D721Med (cell line): ENCODE measurements at regions not wholly inside any gene's neighbourhood (a gene's known extent, or its start where the extent isn't known, plus 50 kb on each side); places are given as distances from the start of the nearest gene placed in this dataset.
"Not testable (repeated sequence)": the region's sequence is repeated elsewhere in the genome, so short reads cannot be mapped to it uniquely, and the experiment has no call there.

ENCODE experiments used
- DNase-seq: peaks from one replicate; pipeline ENCODE4 v3.0.0; 2011; ENCODE audit warnings: low spot score; ENCODE audit not compliant: insufficient read length
- FAIRE-seq: peaks from 2 replicates; lab custom pipeline; 2011; peaks lifted over from hg19 to GRCh38; lab: Jason Lieb, UNC
- TF ChIP-seq, protein P1 (sequence below): IDR thresholded peaks from 2 replicates; pipeline ENCODE4 v1.5.1; 2012; ENCODE audit warnings: mild to moderate bottlenecking, control low read depth; ENCODE audit not compliant: insufficient read depth; ENCODE audit errors: missing control alignments

DNA sequence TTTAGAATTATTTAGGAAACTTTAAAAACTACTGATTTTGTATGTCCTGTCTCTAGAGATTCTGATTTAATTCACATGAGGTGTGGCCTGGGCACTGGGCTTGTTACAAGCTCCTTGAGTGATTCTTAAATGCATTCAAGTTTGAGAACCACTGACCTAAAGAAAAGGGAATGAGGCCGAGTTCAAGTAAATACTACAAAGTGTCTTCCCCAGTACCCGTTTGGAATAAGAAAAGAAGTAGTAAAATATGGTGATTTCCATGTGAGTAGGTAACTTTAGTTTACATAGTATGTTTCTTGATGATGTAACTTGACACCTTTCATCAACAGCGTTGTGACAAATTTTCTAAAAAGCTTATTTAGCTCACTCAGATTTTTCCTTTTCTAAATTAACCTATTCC, 1022.9 kb upstream of the NRXN1 start:
- DNase-seq (no peak), FAIRE-seq (no peak)
- TF ChIP-seq, protein P1, sequence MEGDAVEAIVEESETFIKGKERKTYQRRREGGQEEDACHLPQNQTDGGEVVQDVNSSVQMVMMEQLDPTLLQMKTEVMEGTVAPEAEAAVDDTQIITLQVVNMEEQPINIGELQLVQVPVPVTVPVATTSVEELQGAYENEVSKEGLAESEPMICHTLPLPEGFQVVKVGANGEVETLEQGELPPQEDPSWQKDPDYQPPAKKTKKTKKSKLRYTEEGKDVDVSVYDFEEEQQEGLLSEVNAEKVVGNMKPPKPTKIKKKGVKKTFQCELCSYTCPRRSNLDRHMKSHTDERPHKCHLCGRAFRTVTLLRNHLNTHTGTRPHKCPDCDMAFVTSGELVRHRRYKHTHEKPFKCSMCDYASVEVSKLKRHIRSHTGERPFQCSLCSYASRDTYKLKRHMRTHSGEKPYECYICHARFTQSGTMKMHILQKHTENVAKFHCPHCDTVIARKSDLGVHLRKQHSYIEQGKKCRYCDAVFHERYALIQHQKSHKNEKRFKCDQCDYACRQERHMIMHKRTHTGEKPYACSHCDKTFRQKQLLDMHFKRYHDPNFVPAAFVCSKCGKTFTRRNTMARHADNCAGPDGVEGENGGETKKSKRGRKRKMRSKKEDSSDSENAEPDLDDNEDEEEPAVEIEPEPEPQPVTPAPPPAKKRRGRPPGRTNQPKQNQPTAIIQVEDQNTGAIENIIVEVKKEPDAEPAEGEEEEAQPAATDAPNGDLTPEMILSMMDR = no peak

DNA sequence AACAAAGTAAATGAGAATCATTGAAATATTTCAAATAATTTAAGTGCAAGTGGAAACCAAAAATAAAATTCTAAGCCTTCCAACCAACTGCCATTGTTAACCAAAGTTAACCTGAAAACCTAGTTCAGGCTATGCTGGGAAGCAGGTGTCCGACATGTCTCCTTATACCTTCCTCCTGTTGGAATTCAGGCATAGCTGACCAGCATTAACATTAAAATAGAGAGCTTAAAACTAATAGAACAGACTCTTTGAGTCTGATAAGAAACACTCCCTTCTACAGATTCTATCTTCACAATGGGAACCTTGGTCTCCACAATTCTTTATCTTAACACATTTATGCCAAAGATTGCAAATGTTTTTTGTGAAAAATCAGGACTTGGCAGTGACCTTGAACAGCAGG, 1004.9 kb upstream of the NRXN1 start:
- no peak for DNase-seq
- TF ChIP-seq, protein P1 = no peak
- FAIRE-seq = no peak

DNA sequence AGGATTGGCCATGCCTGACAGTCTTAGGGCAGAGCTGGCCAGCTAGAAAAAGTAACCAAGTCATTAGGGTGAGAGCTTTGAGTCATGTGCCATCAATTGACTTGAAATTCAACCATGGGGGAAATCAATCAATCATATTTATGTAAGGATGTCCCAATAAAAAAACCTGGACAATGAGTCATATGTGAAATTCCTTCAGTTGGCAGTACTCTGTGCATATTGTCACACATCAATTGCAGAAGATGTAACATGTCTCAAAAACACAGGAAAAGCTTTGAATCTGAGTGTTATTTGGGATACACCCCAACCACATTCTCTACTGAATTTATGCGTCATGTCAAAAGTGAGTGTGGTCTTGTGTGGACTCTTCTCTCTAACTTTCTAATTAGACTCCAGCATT, 1004.1 kb upstream of the NRXN1 start:
- TF ChIP-seq, protein P1 = no peak
- no peak for FAIRE-seq
- DNase-seq = no peak

DNA sequence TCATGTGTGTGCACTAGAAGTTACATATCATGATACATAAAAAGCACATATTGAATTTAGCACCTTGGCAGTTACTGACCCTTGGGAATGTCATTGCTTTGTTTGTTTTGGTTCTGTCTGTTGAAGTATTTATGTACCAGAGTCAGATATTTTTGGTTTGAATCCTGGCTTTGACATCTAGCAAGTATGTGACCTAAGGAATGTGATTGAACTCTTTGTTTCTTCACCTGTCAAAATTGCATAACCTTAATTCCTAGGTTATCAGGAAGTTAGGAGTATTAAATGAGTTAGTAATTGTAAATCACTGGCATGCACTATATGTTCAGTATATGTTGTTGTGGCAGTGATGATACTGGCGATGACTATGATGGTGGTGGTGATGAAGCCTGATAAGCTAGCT, 1003.5 kb upstream of the NRXN1 start:
- no peak for DNase-seq
- FAIRE-seq = no peak
- TF ChIP-seq, protein P1 = no peak

DNA sequence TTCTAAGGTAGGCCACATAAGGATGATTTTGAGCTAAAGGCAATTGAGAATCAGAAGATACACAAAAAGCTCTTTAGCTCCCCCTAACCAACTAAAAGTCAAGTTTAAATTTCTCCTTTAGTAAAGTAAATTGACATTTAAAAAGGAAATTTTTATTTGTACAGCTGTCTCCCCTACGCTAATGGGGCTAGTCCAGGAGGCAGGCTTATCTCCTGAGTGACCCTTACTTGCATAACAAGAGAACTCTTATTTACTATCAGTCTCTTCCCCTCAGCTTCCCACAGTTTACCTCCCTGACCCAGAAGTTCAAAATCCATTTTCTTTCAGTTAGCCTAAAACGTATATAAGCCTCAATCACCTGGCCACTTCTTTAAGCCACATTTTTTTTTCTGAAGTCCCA, 1002.8 kb upstream of the NRXN1 start:
- no peak for DNase-seq
- no peak for FAIRE-seq
- TF ChIP-seq, protein P1 = no peak

DNA sequence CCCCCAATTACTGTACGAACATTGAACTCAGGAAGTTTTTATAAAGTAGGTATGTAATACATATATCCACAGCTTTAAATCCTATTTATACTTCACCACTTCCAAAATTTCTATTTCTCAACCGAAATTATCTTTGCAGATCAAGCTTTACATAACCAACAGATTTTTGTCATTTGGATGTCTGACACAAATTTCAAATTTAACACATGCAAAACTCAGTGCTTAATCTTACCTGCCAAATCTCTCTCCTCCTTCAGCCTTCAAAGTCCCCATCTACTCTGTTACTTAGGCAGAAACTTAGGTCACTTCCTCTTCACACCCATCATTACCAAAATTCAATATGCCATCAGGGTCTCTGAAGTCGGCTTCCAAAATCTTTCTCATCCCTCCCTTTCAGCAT, 990.1 kb upstream of the NRXN1 start:
- FAIRE-seq (no peak), DNase-seq (no peak)
- TF ChIP-seq, protein P1 = no peak

DNA sequence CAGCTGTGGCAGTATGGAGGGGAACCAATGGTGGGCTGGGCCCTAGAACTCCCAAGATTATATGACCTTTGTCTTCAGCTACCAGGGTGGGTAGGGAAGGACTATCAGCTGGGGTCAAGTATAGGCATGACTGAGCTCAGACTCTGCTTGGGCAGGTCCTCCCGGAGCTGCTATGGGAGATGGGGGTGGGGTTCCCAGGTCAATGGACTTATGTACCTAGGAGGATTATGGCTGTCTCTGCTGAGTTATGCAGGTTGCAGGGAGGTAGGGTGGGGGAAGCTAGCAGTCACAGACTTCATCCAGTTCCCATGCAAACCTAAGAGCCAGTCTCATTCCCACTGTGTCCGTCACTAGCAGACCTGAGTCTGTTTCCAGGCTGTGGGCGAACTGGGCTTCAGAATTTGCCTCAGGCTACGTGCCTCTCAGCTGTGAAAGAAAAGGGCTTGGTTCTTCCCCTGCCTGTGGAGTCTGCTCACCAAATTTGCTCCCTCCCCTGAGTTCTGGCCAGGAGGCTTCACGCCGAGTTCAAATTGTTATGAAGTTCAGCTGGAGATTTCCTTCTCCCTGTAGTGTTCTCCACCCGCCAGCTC, 985.8 kb upstream of the NRXN1 start:
- TF ChIP-seq, protein P1 = no peak
- DNase-seq = no peak
- no peak for FAIRE-seq

DNA sequence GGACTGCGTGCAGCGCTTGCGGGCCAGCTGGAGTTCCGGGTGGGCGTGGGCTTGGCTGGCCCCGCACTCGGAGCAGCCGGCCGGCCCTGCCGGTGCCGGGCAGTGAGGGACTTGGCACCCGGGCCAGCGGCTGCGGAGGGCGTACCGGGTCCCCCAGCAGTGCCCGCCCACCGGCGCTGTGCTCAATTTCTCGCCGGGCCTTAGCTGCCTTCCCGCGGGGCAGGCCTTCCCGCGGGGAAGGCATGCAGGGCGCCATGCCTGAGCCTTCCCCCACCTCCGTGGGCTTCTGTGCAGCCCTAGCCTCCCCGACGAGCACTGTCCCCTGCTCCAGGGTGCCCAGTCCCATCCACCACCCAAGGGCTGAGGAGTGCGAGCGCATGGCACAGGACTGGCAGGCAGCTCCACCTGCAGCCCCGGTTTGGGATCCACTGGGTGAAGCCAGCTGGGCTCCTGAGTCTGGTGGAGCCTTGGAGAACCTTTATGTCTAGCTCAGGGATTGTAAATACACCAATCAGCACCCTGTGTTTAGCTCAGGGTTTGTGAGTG, 975.0 kb upstream of the NRXN1 start:
- DNase-seq, FAIRE-seq: not testable (repeated sequence)
